ENCODE measurements at regions not wholly inside any gene's neighbourhood (a gene's known extent, or its start where the extent isn't known, plus 50 kb on each side); places are given as distances from the start of the nearest gene placed in this dataset.

GRCh38 chr10:78585952-78586351 lies 482.8 kb upstream of the ZMIZ1 start:
- Histone ChIP-seq H3K4me1 (peaks cover 0 to 12% (median 0%) of the 10 kb centered on the region in 4 donors), H3K36me3 (no peaks in the 10 kb centered on the region), H3K4me3 (no peak overlapping the region), H3K27ac (no peak overlapping the region), H3K9me3 (peaks cover 0 to 7% (median 0%) of the 10 kb centered on the region in 4 donors), H3K27me3 (no peaks in the 10 kb centered on the region)
- TF ChIP-seq POLR2A (IDR thresholded peaks at IDR 0.05) = no peak
- no peak for TF ChIP-seq EP300 (IDR thresholded peaks at IDR 0.05)
- 94 to 96% methylated on average over 4 of the region's 4 CpGs for WGBS, 2 donors
- DNase-seq (ENCODE audit: low spot score in 2 of 2) = no peak

- H3K27ac ChIP-seq = no peak overlapping the region
- no peaks in the 10 kb centered on the region for H3K27me3 ChIP-seq
- no peaks in the 10 kb centered on the region for H3K36me3 ChIP-seq
- 59 to 63% methylated on average over 9 of the region's 9 CpGs for WGBS, 2 donors
- DNase-seq (ENCODE audit: low spot score in 2 of 2) = no peak
- H3K9me3 ChIP-seq = peaks cover 0 to 7% (median 0%) of the 10 kb centered on the region in 4 donors
- no peak overlapping the region for H3K4me3 ChIP-seq
- TF ChIP-seq EP300 (IDR thresholded peaks at IDR 0.05) = no peak
- TF ChIP-seq POLR2A (IDR thresholded peaks at IDR 0.05) = no peak
- TF ChIP-seq CTCF (IDR thresholded peaks at IDR 0.05) = no peak
- H3K4me1 ChIP-seq = peaks cover 0 to 12% (median 0%) of the 10 kb centered on the region in 4 donors
These were observed 480.5 kb upstream of the ZMIZ1 start for GRCh38 chr10:78588194-78588811.

GRCh38 chr10:78589687-78590086 lies 479.1 kb upstream of the ZMIZ1 start:
- Histone ChIP-seq H3K4me1 (peaks cover 0 to 12% (median 0%) of the 10 kb centered on the region in 4 donors), H3K9me3 (peaks cover 0 to 7% (median 0%) of the 10 kb centered on the region in 4 donors), H3K27me3 (no peaks in the 10 kb centered on the region), H3K27ac (no peak overlapping the region), H3K4me3 (no peak overlapping the region), H3K36me3 (no peaks in the 10 kb centered on the region)
- DNase-seq (ENCODE audit: low spot score in 2 of 2) = no peak
- 78 to 80% methylated on average over 3 of the region's 3 CpGs for WGBS, 2 donors
- TF ChIP-seq CTCF (IDR thresholded peaks at IDR 0.05) (no peak), EP300 (IDR thresholded peaks at IDR 0.05) (no peak), POLR2A (IDR thresholded peaks at IDR 0.05) (no peak)

GRCh38 chr10:78591066-78591465 lies 477.7 kb upstream of the ZMIZ1 start:
- 85 to 93% methylated on average over 2 of the region's 2 CpGs for WGBS, 2 donors
- Histone ChIP-seq H3K36me3 (no peaks in the 10 kb centered on the region), H3K27ac (no peak overlapping the region), H3K9me3 (peaks cover 0 to 7% (median 0%) of the 10 kb centered on the region in 4 donors), H3K4me1 (peaks cover 0 to 12% (median 0%) of the 10 kb centered on the region in 4 donors), H3K4me3 (no peak overlapping the region), H3K27me3 (no peaks in the 10 kb centered on the region)
- TF ChIP-seq CTCF (IDR thresholded peaks at IDR 0.05) (no peak), POLR2A (IDR thresholded peaks at IDR 0.05) (no peak)
- DNase-seq (ENCODE audit: low spot score in 2 of 2) = no peak

GRCh38 chr10:78594559-78595268 lies 474.1 kb upstream of the ZMIZ1 start:
- Histone ChIP-seq H3K9me3 (peaks cover 0 to 4% (median 0%) of the 10 kb centered on the region in 4 donors), H3K27ac (no peak overlapping the region), H3K36me3 (no peaks in the 10 kb centered on the region), H3K4me1 (no peaks in the 10 kb centered on the region), H3K27me3 (no peaks in the 10 kb centered on the region), H3K4me3 (no peak overlapping the region)
- WGBS, 2 donors = 67 to 68% methylated on average over 7 of the region's 7 CpGs
- DNase-seq (ENCODE audit: low spot score in 2 of 2) = no peak
- TF ChIP-seq POLR2A (IDR thresholded peaks at IDR 0.05) (no peak), CTCF (IDR thresholded peaks at IDR 0.05) (no peak), EP300 (IDR thresholded peaks at IDR 0.05) (no peak)

All from tibial nerve (tissue), 4 donors.